Ovary (tissue), 3 donors: ENCODE measurements at regions not wholly inside any gene's neighbourhood (a gene's known extent, or its start where the extent isn't known, plus 50 kb on each side); places are given as distances from the start of the nearest gene placed in this dataset.

Experiments used
- POLR2A ChIP-seq: fragments of 450-650 bp; IDR thresholded peaks from one replicate; pipeline ENCODE4 v1.6.1; 2017; ENCODE audit warnings: antibody characterized with exemption, mild to moderate bottlenecking, moderate library complexity
- TF ChIP-seq, protein P1 (sequence below), 3 donors: fragments of 450-650 bp in 2 of 3; fragments of 200-600 bp in 1 of 3; IDR thresholded peaks; one replicate each; pipeline versions ENCODE4 v1.5.1 to v1.8.0; 2016 to 2022; ENCODE audit warnings: antibody characterized with exemption in 3 of 3, mild to moderate bottlenecking in 1 of 3
- donor health status: DM: no; HTN: no; CAD: no.

GRCh38 chr10:58070956-58071355 lies 196.7 kb downstream of the IPMK start:
- TF ChIP-seq, protein P1, sequence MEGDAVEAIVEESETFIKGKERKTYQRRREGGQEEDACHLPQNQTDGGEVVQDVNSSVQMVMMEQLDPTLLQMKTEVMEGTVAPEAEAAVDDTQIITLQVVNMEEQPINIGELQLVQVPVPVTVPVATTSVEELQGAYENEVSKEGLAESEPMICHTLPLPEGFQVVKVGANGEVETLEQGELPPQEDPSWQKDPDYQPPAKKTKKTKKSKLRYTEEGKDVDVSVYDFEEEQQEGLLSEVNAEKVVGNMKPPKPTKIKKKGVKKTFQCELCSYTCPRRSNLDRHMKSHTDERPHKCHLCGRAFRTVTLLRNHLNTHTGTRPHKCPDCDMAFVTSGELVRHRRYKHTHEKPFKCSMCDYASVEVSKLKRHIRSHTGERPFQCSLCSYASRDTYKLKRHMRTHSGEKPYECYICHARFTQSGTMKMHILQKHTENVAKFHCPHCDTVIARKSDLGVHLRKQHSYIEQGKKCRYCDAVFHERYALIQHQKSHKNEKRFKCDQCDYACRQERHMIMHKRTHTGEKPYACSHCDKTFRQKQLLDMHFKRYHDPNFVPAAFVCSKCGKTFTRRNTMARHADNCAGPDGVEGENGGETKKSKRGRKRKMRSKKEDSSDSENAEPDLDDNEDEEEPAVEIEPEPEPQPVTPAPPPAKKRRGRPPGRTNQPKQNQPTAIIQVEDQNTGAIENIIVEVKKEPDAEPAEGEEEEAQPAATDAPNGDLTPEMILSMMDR (IDR thresholded peaks at IDR 0.05): no peak
- no peak for TF ChIP-seq POLR2A
